Skeletal muscle tissue (tissue), 3 donors: ENCODE measurements at regions not wholly inside any gene's neighbourhood (a gene's known extent, or its start where the extent isn't known, plus 50 kb on each side); places are given as distances from the start of the nearest gene placed in this dataset.

ENCODE experiments used
- H3K27ac ChIP-seq: one replicate; pipeline ENCODE4 v1.7.0; 2013; ENCODE audit warnings: mild to moderate bottlenecking, low read depth, low read length, inconsistent platforms
- H3K27me3 ChIP-seq, 3 donors: one replicate each; pipeline ENCODE4 v1.7.0; 2013; ENCODE audit warnings: low read length in 3 of 3; ENCODE audit not compliant: control insufficient read depth in 3 of 3, insufficient read depth in 3 of 3
- H3K36me3 ChIP-seq, 3 donors: one replicate each; pipeline ENCODE4 v1.7.0; 2013; ENCODE audit warnings: low read length in 3 of 3; ENCODE audit not compliant: control insufficient read depth in 3 of 3, insufficient read depth in 3 of 3
- H3K4me1 ChIP-seq, 3 donors: one replicate each; pipeline ENCODE4 v1.7.0; 2013; ENCODE audit warnings: low read length in 3 of 3, mild to moderate bottlenecking in 3 of 3; ENCODE audit not compliant: control insufficient read depth in 3 of 3, insufficient read depth in 3 of 3
- H3K4me3 ChIP-seq, 3 donors: one replicate each; pipeline ENCODE4 v1.7.0; 2013; ENCODE audit warnings: low read length in 3 of 3
- H3K9ac ChIP-seq, 3 donors: one replicate each; pipeline ENCODE4 v1.7.0; 2013; ENCODE audit warnings: low read length in 3 of 3, mild to moderate bottlenecking in 3 of 3, moderate library complexity in 2 of 3, low read depth in 1 of 3
- H3K9me3 ChIP-seq, 3 donors: one replicate each; pipeline ENCODE4 v1.7.0; 2013; ENCODE audit warnings: low read length in 3 of 3; ENCODE audit not compliant: control insufficient read depth in 3 of 3
- donor health status: Osteomylitis.

- H3K9ac ChIP-seq = no peak overlapping the region
- no peak overlapping the region for H3K27ac ChIP-seq
- no peaks in the 10 kb centered on the region for H3K27me3 ChIP-seq
- no peaks in the 10 kb centered on the region for H3K36me3 ChIP-seq
- no peaks in the 10 kb centered on the region for H3K9me3 ChIP-seq
- peaks cover 9 to 17% (median 13%) of the 10 kb centered on the region in 3 donors for H3K4me1 ChIP-seq
- H3K4me3 ChIP-seq = no peak overlapping the region
These were observed 211.5 kb upstream of the GAS1 start for GRCh38 chr9:87158765-87159164.

- peak overlapping the region; percentile 77 for H3K27ac ChIP-seq
- peaks cover 9 to 17% (median 13%) of the 10 kb centered on the region in 3 donors for H3K4me1 ChIP-seq
- H3K9me3 ChIP-seq = no peaks in the 10 kb centered on the region
- no peaks in the 10 kb centered on the region for H3K36me3 ChIP-seq
- H3K9ac ChIP-seq = no peak overlapping the region
- H3K4me3 ChIP-seq = no peak overlapping the region
- H3K27me3 ChIP-seq = no peaks in the 10 kb centered on the region
These were observed 213.1 kb upstream of the GAS1 start for GRCh38 chr9:87160148-87161102.

GRCh38 chr9:87167161-87167560 lies 219.9 kb upstream of the GAS1 start:
- Histone ChIP-seq H3K27ac (no peak overlapping the region), H3K9me3 (no peaks in the 10 kb centered on the region), H3K9ac (no peak overlapping the region), H3K36me3 (no peaks in the 10 kb centered on the region), H3K27me3 (no peaks in the 10 kb centered on the region), H3K4me3 (no peak overlapping the region), H3K4me1 (no peaks in the 10 kb centered on the region)

GRCh38 chr9:87167582-87167981 lies 220.3 kb upstream of the GAS1 start:
- Histone ChIP-seq H3K4me3 (no peak overlapping the region), H3K27ac (no peak overlapping the region), H3K27me3 (no peaks in the 10 kb centered on the region), H3K9ac (no peak overlapping the region), H3K36me3 (no peaks in the 10 kb centered on the region), H3K4me1 (no peaks in the 10 kb centered on the region), H3K9me3 (no peaks in the 10 kb centered on the region)

GRCh38 chr9:87178302-87178701 lies 231.0 kb upstream of the GAS1 start:
- H3K4me1 ChIP-seq = peaks cover 8 to 18% (median 14%) of the 10 kb centered on the region in 3 donors
- H3K36me3 ChIP-seq = no peaks in the 10 kb centered on the region
- H3K9ac ChIP-seq = no peak overlapping the region
- no peaks in the 10 kb centered on the region for H3K27me3 ChIP-seq
- H3K4me3 ChIP-seq = peak overlapping the region in 1 of 3 donors; percentile 19
- no peaks in the 10 kb centered on the region for H3K9me3 ChIP-seq
- no peak overlapping the region for H3K27ac ChIP-seq

GRCh38 chr9:87179553-87180340 lies 232.4 kb upstream of the GAS1 start:
- Histone ChIP-seq H3K27me3 (no peaks in the 10 kb centered on the region), H3K36me3 (no peaks in the 10 kb centered on the region), H3K4me3 (no peak overlapping the region), H3K9ac (no peak overlapping the region), H3K27ac (peak overlapping the region; percentile 18), H3K4me1 (peaks cover 8 to 18% (median 14%) of the 10 kb centered on the region in 3 donors), H3K9me3 (no peaks in the 10 kb centered on the region)

GRCh38 chr9:87180361-87180760 lies 233.1 kb upstream of the GAS1 start:
- peak overlapping the region; percentile 18 for H3K27ac ChIP-seq
- H3K9ac ChIP-seq = no peak overlapping the region
- H3K4me3 ChIP-seq = no peak overlapping the region
- peaks cover 8 to 18% (median 14%) of the 10 kb centered on the region in 3 donors for H3K4me1 ChIP-seq
- no peaks in the 10 kb centered on the region for H3K36me3 ChIP-seq
- no peaks in the 10 kb centered on the region for H3K27me3 ChIP-seq
- H3K9me3 ChIP-seq = no peaks in the 10 kb centered on the region

- Histone ChIP-seq H3K36me3 (no peaks in the 10 kb centered on the region), H3K27me3 (no peaks in the 10 kb centered on the region), H3K9ac (no peak overlapping the region), H3K9me3 (no peaks in the 10 kb centered on the region), H3K4me1 (peaks cover 8 to 18% (median 14%) of the 10 kb centered on the region in 3 donors), H3K4me3 (no peak overlapping the region), H3K27ac (no peak overlapping the region)
These were observed 233.5 kb upstream of the GAS1 start for GRCh38 chr9:87180841-87181240.

- no peak overlapping the region for H3K27ac ChIP-seq
- no peaks in the 10 kb centered on the region for H3K36me3 ChIP-seq
- peaks cover 8 to 18% (median 14%) of the 10 kb centered on the region in 3 donors for H3K4me1 ChIP-seq
- H3K4me3 ChIP-seq = no peak overlapping the region
- no peak overlapping the region for H3K9ac ChIP-seq
- H3K27me3 ChIP-seq = no peaks in the 10 kb centered on the region
- H3K9me3 ChIP-seq = no peaks in the 10 kb centered on the region
These were observed 234.4 kb upstream of the GAS1 start for GRCh38 chr9:87181670-87182069.
